ENCODE measurements at regions not wholly inside any gene's neighbourhood (a gene's known extent, or its start where the extent isn't known, plus 50 kb on each side); places are given as distances from the start of the nearest gene placed in this dataset.

DNA sequence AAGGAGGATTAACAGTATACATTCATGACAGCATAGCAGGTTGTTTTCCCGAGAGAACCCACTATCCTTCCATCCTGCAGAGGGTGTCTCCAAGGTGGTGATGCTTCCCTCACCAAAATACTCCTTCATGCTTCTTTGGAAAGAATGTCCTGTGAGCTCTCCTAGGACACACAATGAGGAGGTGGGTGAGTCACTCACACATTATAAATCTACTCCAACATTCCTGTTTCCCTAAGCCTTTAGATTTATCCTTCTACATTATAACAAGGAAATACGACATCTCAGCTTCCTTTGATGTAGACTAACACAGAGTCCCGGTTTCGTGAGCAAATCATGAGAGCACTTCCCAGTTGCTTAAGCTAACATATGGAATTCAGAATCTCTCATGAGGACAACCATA, 689.7 kb upstream of the CELF2 start:
- Mint-ChIP-seq H3K9me3 (no peaks in the 10 kb centered on the region), H3K4me1 (no peaks in the 10 kb centered on the region), H3K27ac (no peak overlapping the region), H3K27me3 (peaks cover 24% of the 10 kb centered on the region), H3K4me3 (no peak overlapping the region), H3K36me3 (ENCODE audit: low read depth) (no peaks in the 10 kb centered on the region)
- ATAC-seq (replicated peaks): no peak

DNA sequence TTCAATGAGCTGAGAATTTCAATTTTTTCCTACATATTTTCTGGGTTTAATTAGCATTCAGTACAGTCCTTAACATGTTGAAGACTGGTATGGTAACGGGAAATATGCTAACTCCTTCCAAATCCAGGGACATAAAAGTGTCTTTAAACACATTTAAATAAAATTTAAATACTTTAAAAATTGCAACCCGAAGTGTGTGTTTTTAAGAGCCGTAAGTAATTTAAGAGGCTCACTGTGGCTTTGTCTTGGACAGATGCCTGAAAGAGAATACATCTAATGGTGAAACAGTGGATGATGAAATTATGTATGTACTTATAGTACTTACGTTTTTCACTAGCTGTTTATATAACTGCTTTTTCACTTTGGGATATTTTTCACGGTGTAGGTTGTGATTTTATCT, 687.3 kb upstream of the CELF2 start:
- Mint-ChIP-seq H3K27ac (no peak overlapping the region), H3K36me3 (ENCODE audit: low read depth) (no peaks in the 10 kb centered on the region)
- no peak for ATAC-seq (replicated peaks)

DNA sequence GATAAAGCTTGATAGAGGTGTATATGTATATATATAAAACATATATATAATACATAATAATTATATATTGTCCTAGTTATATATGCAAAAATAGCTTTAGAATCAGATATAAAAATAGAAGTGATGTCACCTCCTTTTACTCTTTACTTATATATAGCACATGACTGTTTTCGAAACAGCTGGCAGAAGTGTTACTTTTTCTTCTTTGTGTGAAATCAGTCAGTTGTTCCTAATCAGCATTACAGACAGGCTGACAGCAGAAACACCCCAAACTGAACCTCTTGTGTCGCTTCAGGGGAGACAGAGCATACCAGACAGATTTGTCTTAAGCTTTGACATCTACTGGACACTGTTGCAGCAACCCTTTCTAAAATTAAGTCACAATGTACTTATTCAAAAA, 684.9 kb upstream of the CELF2 start:
- H3K36me3 Mint-ChIP-seq (ENCODE audit: low read depth): no peaks in the 10 kb centered on the region
- H3K27ac Mint-ChIP-seq: no peak overlapping the region
- H3K4me1 Mint-ChIP-seq: no peaks in the 10 kb centered on the region
- no peaks in the 10 kb centered on the region for H3K9me3 Mint-ChIP-seq
- peaks cover 45% of the 10 kb centered on the region for H3K27me3 Mint-ChIP-seq
- no peak overlapping the region for H3K4me3 Mint-ChIP-seq
- ATAC-seq (replicated peaks): no peak

More for the DNA sequence above, 687.3 kb upstream of the CELF2 start:
- no peaks in the 10 kb centered on the region for H3K9me3 Mint-ChIP-seq
- H3K4me1 Mint-ChIP-seq: no peaks in the 10 kb centered on the region
- peaks cover 36% of the 10 kb centered on the region for H3K27me3 Mint-ChIP-seq
- H3K4me3 Mint-ChIP-seq: no peak overlapping the region

DNA sequence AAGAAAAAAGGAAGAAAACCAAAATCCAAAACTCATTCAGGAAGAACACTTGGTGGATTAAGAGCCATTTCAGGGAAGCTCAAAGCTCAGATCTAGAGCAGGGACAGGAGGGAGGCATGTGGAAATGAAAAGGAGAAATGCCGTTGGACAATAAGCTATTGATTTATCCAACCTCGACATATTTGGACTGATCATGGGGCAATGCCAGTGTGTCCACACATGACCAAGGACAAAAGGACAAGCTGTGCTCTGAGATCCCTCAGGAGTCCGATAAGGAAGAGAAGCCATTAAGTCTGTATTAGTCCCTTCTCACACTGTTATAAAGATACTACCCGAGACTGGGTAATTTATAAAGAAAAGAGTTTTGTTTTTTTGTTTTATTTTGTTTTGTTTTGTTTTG, 684.0 kb upstream of the CELF2 start:
- no peak overlapping the region for H3K4me3 Mint-ChIP-seq
- no peak overlapping the region for H3K27ac Mint-ChIP-seq
- H3K27me3 Mint-ChIP-seq: peaks cover 40% of the 10 kb centered on the region
- no peaks in the 10 kb centered on the region for H3K36me3 Mint-ChIP-seq (ENCODE audit: low read depth)
- ATAC-seq (replicated peaks): no peak
- H3K4me1 Mint-ChIP-seq: no peaks in the 10 kb centered on the region
- H3K9me3 Mint-ChIP-seq: no peaks in the 10 kb centered on the region

GRCh38 chr10:10338339-10338738, 679.3 kb upstream of the CELF2 start:
- Mint-ChIP-seq H3K4me1 (no peaks in the 10 kb centered on the region), H3K4me3 (no peak overlapping the region), H3K27me3 (peaks cover 32% of the 10 kb centered on the region), H3K36me3 (ENCODE audit: low read depth) (no peaks in the 10 kb centered on the region), H3K9me3 (no peaks in the 10 kb centered on the region), H3K27ac (no peak overlapping the region)
- ATAC-seq (replicated peaks): no peak

DNA sequence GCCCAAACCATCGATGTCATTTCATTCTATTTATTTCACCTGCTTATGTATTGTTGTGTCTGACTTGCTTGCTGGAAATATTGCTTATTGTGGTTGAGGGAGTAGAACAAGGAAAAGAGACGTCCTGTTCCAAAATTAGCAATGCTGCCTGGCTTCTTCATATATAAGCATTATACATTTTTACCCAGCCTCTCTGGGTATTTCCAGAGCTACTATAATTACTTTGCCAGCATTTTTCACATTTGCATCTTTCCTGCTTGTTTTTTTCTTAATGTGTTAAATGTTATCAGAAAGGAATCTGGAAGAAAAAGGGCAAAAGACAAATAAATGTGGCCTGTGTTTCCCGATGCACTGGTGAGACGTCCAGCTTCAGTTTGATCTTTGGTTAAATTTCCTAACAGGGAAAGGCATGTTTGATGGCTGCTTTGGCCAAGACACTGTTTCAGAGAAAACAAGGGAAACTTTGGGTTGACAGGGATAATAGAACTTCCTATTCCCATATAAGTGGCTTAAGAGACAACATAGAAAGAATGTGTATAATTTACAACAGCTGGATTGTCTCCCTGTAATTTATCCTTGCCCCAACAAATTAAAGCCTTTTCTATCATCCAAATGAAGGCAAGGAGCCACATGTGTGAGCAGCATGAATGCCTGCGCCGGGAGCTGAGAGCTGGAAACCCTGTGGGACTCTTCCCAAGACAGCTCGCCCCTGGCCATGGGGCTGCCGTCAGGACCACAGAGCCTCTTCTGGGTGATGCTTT, 671.1 kb upstream of the CELF2 start:
- Mint-ChIP-seq H3K36me3 (ENCODE audit: low read depth) (no peaks in the 10 kb centered on the region), H3K9me3 (no peaks in the 10 kb centered on the region), H3K4me1 (no peaks in the 10 kb centered on the region), H3K27ac (no peak overlapping the region), H3K27me3 (peaks cover 6% of the 10 kb centered on the region), H3K4me3 (no peak overlapping the region)
- no peak for ATAC-seq (replicated peaks)

- Mint-ChIP-seq H3K27ac (no peak overlapping the region), H3K4me1 (no peaks in the 10 kb centered on the region), H3K9me3 (no peaks in the 10 kb centered on the region), H3K36me3 (ENCODE audit: low read depth) (no peaks in the 10 kb centered on the region), H3K27me3 (peaks cover 4% of the 10 kb centered on the region), H3K4me3 (no peak overlapping the region)
- no peak for ATAC-seq (replicated peaks)
Measured at GRCh38 chr10:10350050-10350449, 667.6 kb upstream of the CELF2 start.

- no peaks in the 10 kb centered on the region for H3K4me1 Mint-ChIP-seq
- H3K27ac Mint-ChIP-seq: no peak overlapping the region
- H3K4me3 Mint-ChIP-seq: no peak overlapping the region
- H3K36me3 Mint-ChIP-seq (ENCODE audit: low read depth): no peaks in the 10 kb centered on the region
- peaks cover 4% of the 10 kb centered on the region for H3K27me3 Mint-ChIP-seq
- no peak for ATAC-seq (replicated peaks)
- H3K9me3 Mint-ChIP-seq: no peaks in the 10 kb centered on the region
Measured at GRCh38 chr10:10351451-10351850, 666.2 kb upstream of the CELF2 start.

GRCh38 chr10:10353326-10353868, 664.3 kb upstream of the CELF2 start:
- Mint-ChIP-seq H3K27me3 (peaks cover 4% of the 10 kb centered on the region), H3K4me3 (no peak overlapping the region), H3K36me3 (ENCODE audit: low read depth) (no peaks in the 10 kb centered on the region), H3K4me1 (no peaks in the 10 kb centered on the region), H3K27ac (no peak overlapping the region), H3K9me3 (no peaks in the 10 kb centered on the region)
- no peak for ATAC-seq (replicated peaks)

DNA sequence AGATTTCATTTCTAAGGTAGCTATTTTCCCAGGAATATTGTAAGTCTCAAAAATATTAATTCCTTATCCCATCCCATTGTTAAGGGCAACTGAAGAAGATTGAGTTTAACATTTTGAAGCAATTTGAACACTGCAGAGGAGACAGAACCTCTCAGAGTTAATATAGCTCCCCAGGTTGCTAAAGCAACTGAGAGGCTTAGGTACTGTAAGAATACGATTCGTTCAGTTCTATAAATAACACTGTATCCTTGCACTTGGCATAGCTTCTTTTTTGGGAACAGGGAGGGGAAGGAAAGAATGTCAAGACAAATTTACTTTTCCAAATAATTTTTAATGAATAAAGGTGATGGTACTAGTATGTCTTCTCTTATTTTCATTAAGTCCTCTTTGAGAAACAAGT, 658.4 kb upstream of the CELF2 start:
- H3K9me3 Mint-ChIP-seq: no peaks in the 10 kb centered on the region
- no peaks in the 10 kb centered on the region for H3K36me3 Mint-ChIP-seq (ENCODE audit: low read depth)
- ATAC-seq (replicated peaks): no peak
- no peaks in the 10 kb centered on the region for H3K4me1 Mint-ChIP-seq
- no peak overlapping the region for H3K27ac Mint-ChIP-seq
- no peak overlapping the region for H3K4me3 Mint-ChIP-seq
- H3K27me3 Mint-ChIP-seq: peaks cover 22% of the 10 kb centered on the region

DNA sequence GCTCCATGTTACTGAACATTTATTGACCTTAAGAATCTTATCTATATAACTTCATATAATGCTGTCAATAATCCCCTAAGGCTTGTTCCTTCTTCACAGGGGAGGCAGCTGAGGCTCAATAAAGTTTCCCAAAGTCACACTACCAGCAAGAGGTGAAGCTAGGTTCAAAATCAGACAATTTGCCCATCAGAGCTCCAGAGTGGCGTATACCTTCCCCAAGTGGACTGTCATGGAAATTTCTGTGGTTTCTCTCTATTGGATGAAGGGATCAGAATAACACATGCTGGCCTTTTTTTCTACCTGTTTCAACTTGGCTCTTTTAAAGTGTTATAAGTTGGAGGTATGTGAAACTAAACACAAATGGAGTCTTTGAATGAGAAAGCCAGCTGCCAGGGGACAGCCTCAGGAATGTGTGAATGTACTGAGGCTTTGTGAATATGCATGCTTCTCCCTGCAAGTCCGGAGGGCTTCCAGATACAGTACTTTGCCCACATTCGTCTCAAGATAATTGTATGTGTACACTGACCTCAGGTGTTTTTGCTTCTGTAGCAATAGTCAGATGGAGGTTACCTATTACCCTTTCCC, 656.3 kb upstream of the CELF2 start:
- Mint-ChIP-seq H3K36me3 (ENCODE audit: low read depth) (no peaks in the 10 kb centered on the region), H3K27me3 (peaks cover 22% of the 10 kb centered on the region), H3K4me1 (no peaks in the 10 kb centered on the region), H3K27ac (no peak overlapping the region), H3K4me3 (no peak overlapping the region), H3K9me3 (no peaks in the 10 kb centered on the region)
- ATAC-seq (replicated peaks): no peak

GRCh38 chr10:10362800-10363199, 654.9 kb upstream of the CELF2 start:
- no peak for ATAC-seq (replicated peaks)
- Mint-ChIP-seq H3K4me3 (no peak overlapping the region), H3K27me3 (peaks cover 25% of the 10 kb centered on the region), H3K4me1 (no peaks in the 10 kb centered on the region), H3K27ac (no peak overlapping the region), H3K9me3 (no peaks in the 10 kb centered on the region), H3K36me3 (ENCODE audit: low read depth) (no peaks in the 10 kb centered on the region)

GRCh38 chr10:10363217-10363616, 654.5 kb upstream of the CELF2 start:
- ATAC-seq (replicated peaks): no peak
- Mint-ChIP-seq H3K36me3 (ENCODE audit: low read depth) (no peaks in the 10 kb centered on the region), H3K4me3 (no peak overlapping the region), H3K27ac (no peak overlapping the region), H3K9me3 (no peaks in the 10 kb centered on the region), H3K4me1 (no peaks in the 10 kb centered on the region), H3K27me3 (peaks cover 29% of the 10 kb centered on the region)

GRCh38 chr10:10364902-10365301, 652.8 kb upstream of the CELF2 start:
- no peak overlapping the region for H3K4me3 Mint-ChIP-seq
- H3K27me3 Mint-ChIP-seq: peaks cover 38% of the 10 kb centered on the region
- H3K27ac Mint-ChIP-seq: no peak overlapping the region
- H3K4me1 Mint-ChIP-seq: no peaks in the 10 kb centered on the region
- no peaks in the 10 kb centered on the region for H3K36me3 Mint-ChIP-seq (ENCODE audit: low read depth)
- no peak for ATAC-seq (replicated peaks)
- no peaks in the 10 kb centered on the region for H3K9me3 Mint-ChIP-seq

DNA sequence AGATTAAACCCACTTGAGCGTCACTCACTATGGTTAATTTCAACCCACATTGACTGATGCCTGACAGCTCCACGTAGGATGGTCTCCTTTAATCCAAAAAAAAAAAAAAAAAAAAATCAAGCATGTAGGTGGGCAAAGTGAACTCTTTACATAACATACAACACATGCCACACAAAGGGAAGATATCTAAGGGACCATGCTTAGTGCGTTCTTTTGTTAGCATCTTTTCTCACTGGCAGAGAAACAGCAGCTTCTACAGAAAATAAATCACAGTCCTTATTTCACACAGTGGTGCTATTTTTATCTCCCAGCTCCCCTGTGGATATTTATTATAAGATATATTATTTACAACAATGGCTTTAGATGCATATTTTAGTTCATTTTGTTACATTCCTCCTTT, 652.0 kb upstream of the CELF2 start:
- no peak overlapping the region for H3K4me3 Mint-ChIP-seq
- H3K27me3 Mint-ChIP-seq: peaks cover 32% of the 10 kb centered on the region
- no peaks in the 10 kb centered on the region for H3K9me3 Mint-ChIP-seq
- no peak for ATAC-seq (replicated peaks)
- H3K27ac Mint-ChIP-seq: no peak overlapping the region
- H3K36me3 Mint-ChIP-seq (ENCODE audit: low read depth): no peaks in the 10 kb centered on the region
- H3K4me1 Mint-ChIP-seq: no peaks in the 10 kb centered on the region

Measured in activated T-helper 17 cell treated with anti-CD3 and anti-CD28 coated beads, Interleukin-2, amount 50 U/mL, for 72 hours (primary cell).